ENCODE measurements at regions not wholly inside any gene's neighbourhood (a gene's known extent, or its start where the extent isn't known, plus 50 kb on each side); places are given as distances from the start of the nearest gene placed in this dataset.

- Mint-ChIP-seq H3K27ac (no peak overlapping the region), H3K4me1 (ENCODE audit: low read depth) (no peaks in the 10 kb centered on the region), H3K4me3 (no peak overlapping the region), H3K36me3 (no peaks in the 10 kb centered on the region), H3K9me3 (no peaks in the 10 kb centered on the region), H3K27me3 (no peaks in the 10 kb centered on the region)
- ChIA-PET POLR2A (no interaction called here), CTCF (no interaction called here)
- intact Hi-C loops (cut with micrococcal nuclease): no loop called here
- DNase-seq: no peak
Measured at GRCh38 chr12:97745406-97746101, 282.9 kb downstream of the RMST start.

GRCh38 chr12:97748298-97748697 is 285.7 kb downstream of the RMST start:
- CTCF ChIA-PET: no interaction called here
- DNase-seq: no peak
- H3K9me3 Mint-ChIP-seq: no peaks in the 10 kb centered on the region
- POLR2A ChIA-PET: no interaction called here
- no peak overlapping the region for H3K4me3 Mint-ChIP-seq
- no peaks in the 10 kb centered on the region for H3K27me3 Mint-ChIP-seq
- H3K4me1 Mint-ChIP-seq (ENCODE audit: low read depth): no peaks in the 10 kb centered on the region
- no peak overlapping the region for H3K27ac Mint-ChIP-seq
- intact Hi-C loops (cut with micrococcal nuclease): no loop called here
- H3K36me3 Mint-ChIP-seq: no peaks in the 10 kb centered on the region

- ChIA-PET POLR2A (no interaction called here), CTCF (no interaction called here)
- Mint-ChIP-seq H3K36me3 (no peaks in the 10 kb centered on the region), H3K4me3 (no peak overlapping the region), H3K27me3 (no peaks in the 10 kb centered on the region), H3K27ac (no peak overlapping the region), H3K9me3 (no peaks in the 10 kb centered on the region), H3K4me1 (ENCODE audit: low read depth) (no peaks in the 10 kb centered on the region)
- intact Hi-C loops (cut with micrococcal nuclease): no loop called here
- no peak for DNase-seq
Measured at GRCh38 chr12:97751704-97752103, 289.1 kb downstream of the RMST start.

- POLR2A ChIA-PET: no interaction called here
- Mint-ChIP-seq H3K9me3 (no peaks in the 10 kb centered on the region), H3K27me3 (no peaks in the 10 kb centered on the region), H3K27ac (no peak overlapping the region), H3K4me1 (ENCODE audit: low read depth) (no peaks in the 10 kb centered on the region), H3K4me3 (no peak overlapping the region), H3K36me3 (no peaks in the 10 kb centered on the region)
- intact Hi-C loops (cut with micrococcal nuclease): no loop called here
- no peak for DNase-seq
- CTCF ChIA-PET: no interaction called here
Measured at GRCh38 chr12:97752129-97752528, 289.5 kb downstream of the RMST start.

GRCh38 chr12:97753332-97753731 is 290.7 kb downstream of the RMST start:
- Mint-ChIP-seq H3K4me3 (no peak overlapping the region), H3K4me1 (ENCODE audit: low read depth) (no peaks in the 10 kb centered on the region), H3K9me3 (no peaks in the 10 kb centered on the region), H3K36me3 (no peaks in the 10 kb centered on the region), H3K27me3 (no peaks in the 10 kb centered on the region), H3K27ac (no peak overlapping the region)
- POLR2A ChIA-PET: no interaction called here
- CTCF ChIA-PET: no interaction called here
- intact Hi-C loops (cut with micrococcal nuclease): no loop called here
- no peak for DNase-seq

GRCh38 chr12:97754306-97754705 is 291.7 kb downstream of the RMST start:
- H3K27ac Mint-ChIP-seq: no peak overlapping the region
- no peak for DNase-seq
- no peaks in the 10 kb centered on the region for H3K27me3 Mint-ChIP-seq
- H3K4me1 Mint-ChIP-seq (ENCODE audit: low read depth): no peaks in the 10 kb centered on the region
- H3K9me3 Mint-ChIP-seq: no peaks in the 10 kb centered on the region
- H3K36me3 Mint-ChIP-seq: no peaks in the 10 kb centered on the region
- POLR2A ChIA-PET: no interaction called here
- CTCF ChIA-PET: no interaction called here
- H3K4me3 Mint-ChIP-seq: no peak overlapping the region
- intact Hi-C loops (cut with micrococcal nuclease): no loop called here

- no peak overlapping the region for H3K27ac Mint-ChIP-seq
- H3K36me3 Mint-ChIP-seq: no peaks in the 10 kb centered on the region
Measured at GRCh38 chr12:97756066-97756666, 293.6 kb downstream of the RMST start.

GRCh38 chr12:97756741-97757140 is 294.1 kb downstream of the RMST start:
- POLR2A ChIA-PET: no interaction called here
- CTCF ChIA-PET: no interaction called here

More at GRCh38 chr12:97756066-97756666, 293.6 kb downstream of the RMST start:
- H3K9me3 Mint-ChIP-seq: peaks cover 2% of the 10 kb centered on the region
- POLR2A ChIA-PET: no interaction called here
- no peak for DNase-seq
- H3K27me3 Mint-ChIP-seq: no peaks in the 10 kb centered on the region
- H3K4me3 Mint-ChIP-seq: no peak overlapping the region
- CTCF ChIA-PET: no interaction called here
- H3K4me1 Mint-ChIP-seq (ENCODE audit: low read depth): no peaks in the 10 kb centered on the region
- intact Hi-C loops (cut with micrococcal nuclease): no loop called here

GRCh38 chr12:97757481-97758193 is 295.0 kb downstream of the RMST start:
- no peaks in the 10 kb centered on the region for H3K36me3 Mint-ChIP-seq
- H3K9me3 Mint-ChIP-seq: peaks cover 5% of the 10 kb centered on the region
- no peaks in the 10 kb centered on the region for H3K4me1 Mint-ChIP-seq (ENCODE audit: low read depth)
- H3K4me3 Mint-ChIP-seq: no peak overlapping the region
- no peaks in the 10 kb centered on the region for H3K27me3 Mint-ChIP-seq
- H3K27ac Mint-ChIP-seq: no peak overlapping the region
- ChIA-PET POLR2A (no interaction called here), CTCF (no interaction called here)
- intact Hi-C loops (cut with micrococcal nuclease): no loop called here
- no peak for DNase-seq

More at GRCh38 chr12:97756741-97757140, 294.1 kb downstream of the RMST start:
- Mint-ChIP-seq H3K27ac (no peak overlapping the region), H3K4me1 (ENCODE audit: low read depth) (no peaks in the 10 kb centered on the region), H3K4me3 (no peak overlapping the region), H3K36me3 (no peaks in the 10 kb centered on the region), H3K9me3 (peaks cover 2% of the 10 kb centered on the region), H3K27me3 (no peaks in the 10 kb centered on the region)
- intact Hi-C loops (cut with micrococcal nuclease): no loop called here
- no peak for DNase-seq

- no peak overlapping the region for H3K27ac Mint-ChIP-seq
- no peak for DNase-seq
- H3K4me1 Mint-ChIP-seq (ENCODE audit: low read depth): no peaks in the 10 kb centered on the region
- intact Hi-C loops (cut with micrococcal nuclease): no loop called here
- ChIA-PET POLR2A (no interaction called here), CTCF (no interaction called here)
- peaks cover 5% of the 10 kb centered on the region for H3K9me3 Mint-ChIP-seq
- no peak overlapping the region for H3K4me3 Mint-ChIP-seq
- no peaks in the 10 kb centered on the region for H3K27me3 Mint-ChIP-seq
- no peaks in the 10 kb centered on the region for H3K36me3 Mint-ChIP-seq
Measured at GRCh38 chr12:97758194-97758501, 295.5 kb downstream of the RMST start.

- CTCF ChIA-PET: no interaction called here
- Mint-ChIP-seq H3K27ac (no peak overlapping the region), H3K4me3 (no peak overlapping the region), H3K36me3 (no peaks in the 10 kb centered on the region), H3K9me3 (peaks cover 5% of the 10 kb centered on the region), H3K4me1 (ENCODE audit: low read depth) (no peaks in the 10 kb centered on the region), H3K27me3 (no peaks in the 10 kb centered on the region)
- intact Hi-C loops (cut with micrococcal nuclease): no loop called here
- POLR2A ChIA-PET: no interaction called here
- no peak for DNase-seq
Measured at GRCh38 chr12:97758586-97758985, 296.0 kb downstream of the RMST start.

GRCh38 chr12:97760601-97761000 is 298.0 kb downstream of the RMST start:
- intact Hi-C loops (cut with micrococcal nuclease): no loop called here
- H3K27me3 Mint-ChIP-seq: no peaks in the 10 kb centered on the region
- ChIA-PET POLR2A (no interaction called here), CTCF (no interaction called here)
- H3K4me3 Mint-ChIP-seq: no peak overlapping the region
- no peaks in the 10 kb centered on the region for H3K4me1 Mint-ChIP-seq (ENCODE audit: low read depth)
- H3K36me3 Mint-ChIP-seq: no peaks in the 10 kb centered on the region
- DNase-seq: no peak
- peaks cover 5% of the 10 kb centered on the region for H3K9me3 Mint-ChIP-seq
- no peak overlapping the region for H3K27ac Mint-ChIP-seq

GRCh38 chr12:97763113-97763512 is 300.5 kb downstream of the RMST start:
- no peaks in the 10 kb centered on the region for H3K4me1 Mint-ChIP-seq (ENCODE audit: low read depth)
- ChIA-PET CTCF (no interaction called here), POLR2A (no interaction called here)
- H3K4me3 Mint-ChIP-seq: no peak overlapping the region
- H3K9me3 Mint-ChIP-seq: peaks cover 5% of the 10 kb centered on the region
- H3K27me3 Mint-ChIP-seq: no peaks in the 10 kb centered on the region
- no peaks in the 10 kb centered on the region for H3K36me3 Mint-ChIP-seq
- no peak overlapping the region for H3K27ac Mint-ChIP-seq
- DNase-seq: no peak
- intact Hi-C loops (cut with micrococcal nuclease): no loop called here

Data from activated CD4-positive, alpha-beta memory T cell treated with anti-CD3 and anti-CD28 coated beads for 36 hours (primary cell).